Cardiac fibroblast (primary cell): ENCODE measurements at regions not wholly inside any gene's neighbourhood (a gene's known extent, or its start where the extent isn't known, plus 50 kb on each side); places are given as distances from the start of the nearest gene placed in this dataset.

Source experiments
- DNase-seq, 2 donors: peaks; one replicate each; pipeline versions ENCODE4 v3.0.0 to v3.0.0-alpha.2; 2010; ENCODE audit warnings: low read depth in 2 of 2
- H3K4me3 ChIP-seq, 2 donors: replicated peaks in 1 of 2; 1 replicate in 1 of 2; 2 replicates in 1 of 2; pipeline ENCODE4 v1.5.1; 2011; ENCODE audit warnings: low read depth in 2 of 2, low read length in 2 of 2, mild to moderate bottlenecking in 2 of 2, moderate library complexity in 1 of 2
- TF ChIP-seq, protein P1 (sequence below): IDR thresholded peaks from one replicate; pipeline ENCODE4 v1.5.1; 2011; ENCODE audit warnings: low read depth, mild to moderate bottlenecking, low read length, inconsistent platforms

DNA sequence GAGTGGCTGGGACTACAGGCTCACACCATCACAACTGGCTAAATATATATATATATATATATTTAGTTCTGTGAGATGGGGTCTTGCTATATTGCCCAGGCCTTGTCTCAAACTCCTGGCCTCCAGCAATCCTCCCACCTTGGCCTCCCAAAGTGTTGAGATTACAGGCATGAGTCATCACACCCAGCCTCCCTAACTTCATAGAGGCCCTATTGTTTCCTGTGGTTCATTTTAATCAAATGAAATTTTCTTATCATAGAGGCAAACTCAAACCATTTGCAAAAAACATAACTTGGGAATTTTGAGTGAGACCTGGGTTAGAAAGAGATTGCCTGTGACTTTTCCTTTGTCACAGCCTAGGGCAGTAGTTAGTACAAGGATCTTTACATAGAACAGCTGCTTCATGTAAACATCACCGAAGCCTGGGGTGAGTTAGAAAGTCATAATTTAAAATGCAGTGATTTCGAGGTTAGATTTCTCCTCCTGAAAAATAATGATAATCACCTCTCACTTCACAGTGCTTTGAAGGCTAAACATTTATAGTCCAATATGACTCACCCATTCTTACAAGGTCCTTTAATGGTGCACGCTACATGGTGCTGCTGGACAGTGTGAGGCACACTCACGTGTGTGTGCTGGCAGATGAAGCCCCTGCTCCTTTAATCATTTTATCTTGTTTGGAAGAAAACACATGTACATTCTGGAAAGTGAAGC, 188.9 kb downstream of the RHOU start:
- DNase-seq: peak in 1 of 2 donors; percentile 48
- TF ChIP-seq, protein P1, sequence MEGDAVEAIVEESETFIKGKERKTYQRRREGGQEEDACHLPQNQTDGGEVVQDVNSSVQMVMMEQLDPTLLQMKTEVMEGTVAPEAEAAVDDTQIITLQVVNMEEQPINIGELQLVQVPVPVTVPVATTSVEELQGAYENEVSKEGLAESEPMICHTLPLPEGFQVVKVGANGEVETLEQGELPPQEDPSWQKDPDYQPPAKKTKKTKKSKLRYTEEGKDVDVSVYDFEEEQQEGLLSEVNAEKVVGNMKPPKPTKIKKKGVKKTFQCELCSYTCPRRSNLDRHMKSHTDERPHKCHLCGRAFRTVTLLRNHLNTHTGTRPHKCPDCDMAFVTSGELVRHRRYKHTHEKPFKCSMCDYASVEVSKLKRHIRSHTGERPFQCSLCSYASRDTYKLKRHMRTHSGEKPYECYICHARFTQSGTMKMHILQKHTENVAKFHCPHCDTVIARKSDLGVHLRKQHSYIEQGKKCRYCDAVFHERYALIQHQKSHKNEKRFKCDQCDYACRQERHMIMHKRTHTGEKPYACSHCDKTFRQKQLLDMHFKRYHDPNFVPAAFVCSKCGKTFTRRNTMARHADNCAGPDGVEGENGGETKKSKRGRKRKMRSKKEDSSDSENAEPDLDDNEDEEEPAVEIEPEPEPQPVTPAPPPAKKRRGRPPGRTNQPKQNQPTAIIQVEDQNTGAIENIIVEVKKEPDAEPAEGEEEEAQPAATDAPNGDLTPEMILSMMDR: no peak
- H3K4me3 ChIP-seq: no peak overlapping the region

DNA sequence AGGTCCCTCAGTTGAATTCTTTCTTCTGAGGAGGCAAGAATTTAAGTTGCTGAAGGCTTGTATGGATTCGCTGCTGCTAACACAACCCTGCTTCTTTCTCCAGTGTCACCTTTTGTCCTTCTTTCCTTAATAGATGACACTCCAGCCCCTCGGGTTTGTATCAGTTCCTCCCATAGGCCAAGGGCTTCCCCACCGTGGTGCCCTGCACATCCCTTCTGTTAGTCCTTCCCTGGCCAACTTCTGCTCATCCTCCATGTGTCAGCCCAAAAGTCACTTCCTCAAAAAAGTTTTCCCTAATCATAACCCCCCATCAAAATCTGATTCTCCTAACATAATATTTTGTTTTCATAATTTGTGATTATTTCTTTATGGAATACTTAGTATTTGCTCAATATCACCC, 190.4 kb downstream of the RHOU start:
- H3K4me3 ChIP-seq: no peak overlapping the region
- TF ChIP-seq, protein P1: no peak
- no peak for DNase-seq

DNA sequence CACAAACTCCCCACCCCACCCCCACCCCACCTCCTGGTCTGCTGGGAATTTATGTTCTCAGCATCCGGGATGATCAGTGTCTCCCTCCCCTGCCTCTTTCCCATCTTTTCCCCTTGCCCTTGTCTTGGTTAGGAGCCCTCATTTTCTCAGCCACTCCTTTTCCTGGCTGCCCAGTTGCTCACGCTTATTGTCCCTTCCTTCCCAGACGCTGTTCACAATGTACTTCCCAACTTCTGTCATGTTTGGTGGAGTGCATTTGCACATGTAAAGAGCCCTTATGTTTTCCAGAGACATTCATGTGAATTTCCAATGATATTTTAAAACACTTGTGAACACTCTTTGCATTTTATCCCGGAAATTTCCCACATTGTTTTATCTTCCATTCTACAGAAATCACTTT, 192.1 kb downstream of the RHOU start:
- TF ChIP-seq, protein P1: no peak
- H3K4me3 ChIP-seq: no peak overlapping the region

DNA sequence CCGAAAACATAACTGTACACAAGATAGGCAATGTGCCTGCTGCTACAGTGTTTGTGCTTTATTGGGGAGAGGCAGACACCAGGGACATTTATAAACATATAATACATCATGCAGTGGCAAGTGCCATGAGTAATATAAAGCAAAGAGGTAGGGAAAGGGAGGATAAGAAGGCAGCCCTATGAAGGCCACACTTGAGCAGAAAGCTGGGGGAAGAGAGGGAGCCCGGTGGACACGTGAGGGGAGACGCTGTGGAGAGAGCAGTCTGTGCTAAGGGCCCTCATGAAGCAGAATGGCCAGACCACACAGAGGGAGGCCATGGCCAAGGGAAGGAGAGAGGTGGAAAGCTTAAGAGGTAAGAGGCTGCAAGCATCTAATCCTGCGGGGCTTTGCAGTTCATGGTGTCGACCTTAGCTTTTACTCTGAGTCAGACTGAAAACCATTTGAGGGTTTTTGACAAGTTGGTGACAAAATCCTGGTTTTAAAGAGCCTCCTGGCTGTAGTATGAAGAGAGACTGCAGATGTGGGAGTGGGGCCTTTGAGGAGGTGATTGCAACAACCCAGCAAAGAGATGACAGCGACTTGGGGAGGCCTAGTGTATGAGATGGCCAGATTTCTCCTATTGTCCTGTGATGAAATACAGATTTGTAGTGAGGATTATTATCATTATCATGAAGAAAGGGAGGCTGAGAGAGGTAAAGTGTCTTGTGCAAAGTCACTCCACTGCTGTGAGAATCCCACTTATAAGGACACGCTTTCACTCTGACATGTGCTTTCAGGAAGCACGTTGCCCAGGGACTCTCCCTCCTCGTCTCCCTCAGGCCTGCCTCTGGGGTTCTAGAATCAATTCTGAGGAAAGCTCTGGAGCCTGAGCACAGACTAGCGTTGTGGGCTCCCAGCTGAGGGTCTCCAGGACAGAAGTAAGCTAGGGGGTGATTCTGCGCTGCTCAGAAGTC, 192.9 kb downstream of the RHOU start:
- peak in 1 of 2 donors; percentile 25 for DNase-seq
- TF ChIP-seq, protein P1: no peak
- no peak overlapping the region for H3K4me3 ChIP-seq

More for the DNA sequence above, 192.1 kb downstream of the RHOU start:
- no peak for DNase-seq

DNA sequence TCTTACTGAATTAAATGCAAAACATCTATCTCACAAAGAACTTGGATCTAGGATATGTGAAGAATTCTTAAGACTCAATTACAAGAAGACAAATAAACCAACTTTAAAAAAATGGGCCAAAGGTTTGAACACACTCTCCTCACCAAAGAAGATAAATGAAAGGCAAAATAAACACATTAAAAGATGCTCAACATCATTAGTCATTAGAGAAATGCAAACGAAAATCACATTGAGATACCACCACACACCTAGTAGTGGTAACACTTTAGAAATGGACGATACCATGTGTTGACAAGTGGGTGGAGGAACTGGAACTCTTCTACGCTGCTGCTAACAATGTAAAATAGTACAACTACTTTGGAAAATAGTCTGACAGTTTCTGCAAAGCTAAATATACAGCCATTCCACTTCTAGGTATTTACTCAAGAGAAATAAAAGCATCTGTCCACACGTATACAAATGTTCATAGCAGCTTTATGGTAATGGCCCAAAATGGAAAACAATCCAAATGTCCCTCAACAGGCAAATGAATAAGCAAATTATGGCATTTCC, 194.3 kb downstream of the RHOU start:
- TF ChIP-seq, protein P1: no peak
- no peak for DNase-seq
- no peak overlapping the region for H3K4me3 ChIP-seq

DNA sequence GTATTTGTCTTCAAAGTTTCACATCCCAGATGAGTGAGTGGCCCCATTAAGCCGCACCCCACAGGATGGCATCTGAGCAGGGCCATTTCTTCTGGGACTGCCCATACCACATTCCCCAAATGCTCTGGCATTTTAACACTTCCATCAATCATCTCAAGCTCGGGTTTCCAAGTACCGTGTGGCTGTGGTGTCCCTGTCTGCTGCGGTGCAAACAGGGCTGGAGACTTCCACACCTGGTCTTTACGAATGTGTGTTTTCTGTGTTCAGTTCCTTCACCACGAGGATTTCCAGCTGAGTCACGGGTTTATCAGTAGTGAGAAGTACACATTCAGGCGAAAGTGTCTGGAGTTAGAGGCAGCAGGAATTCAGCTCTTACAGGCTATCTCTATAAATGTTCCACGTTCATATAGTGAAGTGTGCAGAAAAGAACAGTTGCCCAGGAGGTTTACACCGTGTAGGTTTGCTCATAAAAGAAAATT, 195.2 kb downstream of the RHOU start:
- DNase-seq: peak in 1 of 2 donors; percentile 62
- TF ChIP-seq, protein P1: no peak
- H3K4me3 ChIP-seq: no peak overlapping the region
